MM.1S (cell line): ENCODE measurements at regions not wholly inside any gene's neighbourhood (a gene's known extent, or its start where the extent isn't known, plus 50 kb on each side); places are given as distances from the start of the nearest gene placed in this dataset.

Experiments
- EZH2phosphoT487 ChIP-seq: fragments of 300-600 bp; sonication (generic); IDR thresholded peaks from 2 replicates; pipeline ENCODE4 v1.6.1; 2018; ENCODE audit warnings: antibody characterized with exemption, low read length
- TF ChIP-seq, protein P1 (sequence below): fragments of 300-600 bp; sonication (generic); IDR thresholded peaks from 2 replicates; pipeline ENCODE4 v1.5.1; 2016; ENCODE audit warnings: antibody characterized with exemption, low read length, mixed read lengths

DNA sequence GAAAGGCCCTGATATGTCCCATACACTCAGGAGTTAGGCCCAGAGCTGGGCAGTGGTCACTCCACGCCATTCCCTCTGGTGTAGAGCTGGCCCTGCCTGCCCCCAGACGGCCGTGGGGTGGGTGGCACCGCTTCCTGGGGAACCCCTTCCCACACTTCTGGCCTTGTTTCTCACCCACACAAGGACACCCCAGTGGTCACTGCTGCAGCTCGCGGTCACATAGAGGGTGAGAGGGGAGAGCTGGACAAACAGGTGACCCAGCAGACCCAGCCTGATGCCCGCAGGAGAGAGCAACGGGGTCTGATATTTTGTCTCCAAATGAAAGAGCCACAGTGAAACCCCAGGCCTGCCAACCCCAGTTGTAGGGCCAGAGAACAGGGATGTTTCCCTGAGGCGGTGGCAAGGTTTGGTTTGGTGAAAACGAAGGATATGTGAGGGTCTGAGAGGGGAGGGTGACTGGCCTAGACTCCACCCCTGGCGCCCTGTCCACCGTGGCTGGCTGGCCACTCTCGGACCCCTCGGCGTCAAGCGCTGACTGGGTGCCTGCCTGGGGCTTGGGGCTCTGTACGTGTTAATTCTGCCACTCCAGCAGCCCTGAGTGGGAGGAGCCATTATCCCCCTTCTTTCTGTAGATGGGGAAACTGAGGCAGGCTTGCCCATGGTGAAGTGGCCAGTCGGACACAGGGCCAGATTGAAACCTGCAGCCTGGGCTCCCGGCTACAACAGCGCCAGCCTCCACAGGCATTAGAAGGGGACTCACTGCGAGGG is 71.0 kb upstream of the PPARA start:
- TF ChIP-seq, protein P1, sequence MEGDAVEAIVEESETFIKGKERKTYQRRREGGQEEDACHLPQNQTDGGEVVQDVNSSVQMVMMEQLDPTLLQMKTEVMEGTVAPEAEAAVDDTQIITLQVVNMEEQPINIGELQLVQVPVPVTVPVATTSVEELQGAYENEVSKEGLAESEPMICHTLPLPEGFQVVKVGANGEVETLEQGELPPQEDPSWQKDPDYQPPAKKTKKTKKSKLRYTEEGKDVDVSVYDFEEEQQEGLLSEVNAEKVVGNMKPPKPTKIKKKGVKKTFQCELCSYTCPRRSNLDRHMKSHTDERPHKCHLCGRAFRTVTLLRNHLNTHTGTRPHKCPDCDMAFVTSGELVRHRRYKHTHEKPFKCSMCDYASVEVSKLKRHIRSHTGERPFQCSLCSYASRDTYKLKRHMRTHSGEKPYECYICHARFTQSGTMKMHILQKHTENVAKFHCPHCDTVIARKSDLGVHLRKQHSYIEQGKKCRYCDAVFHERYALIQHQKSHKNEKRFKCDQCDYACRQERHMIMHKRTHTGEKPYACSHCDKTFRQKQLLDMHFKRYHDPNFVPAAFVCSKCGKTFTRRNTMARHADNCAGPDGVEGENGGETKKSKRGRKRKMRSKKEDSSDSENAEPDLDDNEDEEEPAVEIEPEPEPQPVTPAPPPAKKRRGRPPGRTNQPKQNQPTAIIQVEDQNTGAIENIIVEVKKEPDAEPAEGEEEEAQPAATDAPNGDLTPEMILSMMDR: no peak
- no peak for TF ChIP-seq EZH2phosphoT487
